ENCODE measurements at regions not wholly inside any gene's neighbourhood (a gene's known extent, or its start where the extent isn't known, plus 50 kb on each side); places are given as distances from the start of the nearest gene placed in this dataset.
A peak's percentile ranks its signal among the peaks of the same experiment; 100 is the strongest.

GRCh38 chr3:43852066-43852465 lies 161.3 kb downstream of the ABHD5 start:
- H3K4me3 ChIP-seq (ENCODE audit: control insufficient read depth, low read depth, low read length): no peak overlapping the region
- DNase-seq (ENCODE audit: low read depth): peak; percentile 54
- no peak for TF ChIP-seq CTCF (conservative IDR thresholded peaks at IDR 0.05; ENCODE audit: control insufficient read depth, insufficient read depth, low read depth, low read length)

- H3K4me3 ChIP-seq (ENCODE audit: control insufficient read depth, low read depth, low read length): no peak overlapping the region
- no peak for DNase-seq (ENCODE audit: low read depth)
- no peak for TF ChIP-seq CTCF (conservative IDR thresholded peaks at IDR 0.05; ENCODE audit: control insufficient read depth, insufficient read depth, low read depth, low read length)
Measured at GRCh38 chr3:43854283-43854682, 163.5 kb downstream of the ABHD5 start.

- no peak for TF ChIP-seq CTCF (conservative IDR thresholded peaks at IDR 0.05; ENCODE audit: control insufficient read depth, insufficient read depth, low read depth, low read length)
- no peak for DNase-seq (ENCODE audit: low read depth)
- H3K4me3 ChIP-seq (ENCODE audit: control insufficient read depth, low read depth, low read length): no peak overlapping the region
Measured at GRCh38 chr3:43854916-43855315, 164.2 kb downstream of the ABHD5 start.

GRCh38 chr3:43855674-43856299 lies 165.0 kb downstream of the ABHD5 start:
- peak; percentile 76 for DNase-seq (ENCODE audit: low read depth)
- H3K4me3 ChIP-seq (ENCODE audit: control insufficient read depth, low read depth, low read length): no peak overlapping the region
- peak; percentile 88 for TF ChIP-seq CTCF (conservative IDR thresholded peaks at IDR 0.05; ENCODE audit: control insufficient read depth, insufficient read depth, low read depth, low read length)

GRCh38 chr3:43856351-43856750 lies 165.6 kb downstream of the ABHD5 start:
- no peak overlapping the region for H3K4me3 ChIP-seq (ENCODE audit: control insufficient read depth, low read depth, low read length)
- TF ChIP-seq CTCF (conservative IDR thresholded peaks at IDR 0.05; ENCODE audit: control insufficient read depth, insufficient read depth, low read depth, low read length): no peak
- DNase-seq (ENCODE audit: low read depth): no peak

GRCh38 chr3:43856761-43857160 lies 166.0 kb downstream of the ABHD5 start:
- TF ChIP-seq CTCF (conservative IDR thresholded peaks at IDR 0.05; ENCODE audit: control insufficient read depth, insufficient read depth, low read depth, low read length): no peak
- DNase-seq (ENCODE audit: low read depth): no peak

More at GRCh38 chr3:43856761-43857160, 166.0 kb downstream of the ABHD5 start:
- no peak overlapping the region for H3K4me3 ChIP-seq (ENCODE audit: control insufficient read depth, low read depth, low read length)
